ENCODE measurements at regions not wholly inside any gene's neighbourhood (a gene's known extent, or its start where the extent isn't known, plus 50 kb on each side); places are given as distances from the start of the nearest gene placed in this dataset.

GRCh38 chr11:116548256-116548655, 224.5 kb downstream of the BUD13 start:
- TF ChIP-seq POLR2A (IDR thresholded peaks at IDR 0.05), result no peak
- TF ChIP-seq, protein P1, sequence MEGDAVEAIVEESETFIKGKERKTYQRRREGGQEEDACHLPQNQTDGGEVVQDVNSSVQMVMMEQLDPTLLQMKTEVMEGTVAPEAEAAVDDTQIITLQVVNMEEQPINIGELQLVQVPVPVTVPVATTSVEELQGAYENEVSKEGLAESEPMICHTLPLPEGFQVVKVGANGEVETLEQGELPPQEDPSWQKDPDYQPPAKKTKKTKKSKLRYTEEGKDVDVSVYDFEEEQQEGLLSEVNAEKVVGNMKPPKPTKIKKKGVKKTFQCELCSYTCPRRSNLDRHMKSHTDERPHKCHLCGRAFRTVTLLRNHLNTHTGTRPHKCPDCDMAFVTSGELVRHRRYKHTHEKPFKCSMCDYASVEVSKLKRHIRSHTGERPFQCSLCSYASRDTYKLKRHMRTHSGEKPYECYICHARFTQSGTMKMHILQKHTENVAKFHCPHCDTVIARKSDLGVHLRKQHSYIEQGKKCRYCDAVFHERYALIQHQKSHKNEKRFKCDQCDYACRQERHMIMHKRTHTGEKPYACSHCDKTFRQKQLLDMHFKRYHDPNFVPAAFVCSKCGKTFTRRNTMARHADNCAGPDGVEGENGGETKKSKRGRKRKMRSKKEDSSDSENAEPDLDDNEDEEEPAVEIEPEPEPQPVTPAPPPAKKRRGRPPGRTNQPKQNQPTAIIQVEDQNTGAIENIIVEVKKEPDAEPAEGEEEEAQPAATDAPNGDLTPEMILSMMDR (IDR thresholded peaks at IDR 0.05), result no peak

All from prostate gland (tissue), 2 donors.